Thyroid gland (tissue), 4 donors: ENCODE measurements at regions not wholly inside any gene's neighbourhood (a gene's known extent, or its start where the extent isn't known, plus 50 kb on each side); places are given as distances from the start of the nearest gene placed in this dataset.

Source experiments
- DNase-seq, 2 donors: peaks; one replicate each; pipeline ENCODE4 v3.0.0-alpha.2; 2019
- H3K27ac ChIP-seq, 3 donors: fragments of 200-600 bp; sonication (generic); 1 replicate in 2 of 3; 2 replicates in 1 of 3; pipeline ENCODE4 v1.5.1; 2016 to 2019; ENCODE audit warnings: mild to moderate bottlenecking in 1 of 3, moderate library complexity in 1 of 3
- H3K27me3 ChIP-seq: fragments of 200-600 bp; sonication (generic); one replicate; pipeline ENCODE4 v1.5.1; 2019
- H3K36me3 ChIP-seq, 2 donors: fragments of 200-600 bp; sonication (generic); one replicate each; pipeline ENCODE4 v1.5.1; 2016 to 2019
- H3K4me1 ChIP-seq, 2 donors: fragments of 200-600 bp; sonication (generic); one replicate each; pipeline ENCODE4 v1.5.1; 2017 to 2019
- H3K4me3 ChIP-seq, 3 donors: fragments of 200-600 bp; sonication (generic); replicated peaks in 1 of 3; 1 replicate in 2 of 3; 2 replicates in 1 of 3; pipeline ENCODE4 v1.5.1; 2016; ENCODE audit warnings: mild to moderate bottlenecking in 1 of 3
- H3K9me3 ChIP-seq: fragments of 200-600 bp; sonication (generic); one replicate; pipeline ENCODE4 v1.5.1; 2017
- POLR2A ChIP-seq, 2 donors: fragments of 450-650 bp; IDR thresholded peaks; one replicate each; pipeline ENCODE4 v1.6.1; 2017; ENCODE audit warnings: antibody characterized with exemption in 2 of 2, mild to moderate bottlenecking in 2 of 2, moderate library complexity in 1 of 2
- WGBS, 2 donors: methylation state at CpG; one replicate each; pipeline ENCODE4 v1.1.5; 2017; 5-methylcytosine and 5-hydroxymethylcytosine counted together
- intact Hi-C: fragments of 100-400 bp; cut with DNase I; formaldehyde crosslinking; loops from one replicate; pipeline ENCODE4 v1.15.1; 2023
- TF ChIP-seq, protein P1 (sequence below), 6 experiments: fragments of 200-600 bp in 3 of 6; fragments of 450-650 bp in 3 of 6; sonication (generic) in 3 of 6; IDR thresholded peaks; one replicate each; pipeline ENCODE4 v1.5.1; 2016 to 2019; ENCODE audit warnings: antibody characterized with exemption in 6 of 6, mild to moderate bottlenecking in 2 of 6, inconsistent platforms in 1 of 6, moderate library complexity in 1 of 6

DNA sequence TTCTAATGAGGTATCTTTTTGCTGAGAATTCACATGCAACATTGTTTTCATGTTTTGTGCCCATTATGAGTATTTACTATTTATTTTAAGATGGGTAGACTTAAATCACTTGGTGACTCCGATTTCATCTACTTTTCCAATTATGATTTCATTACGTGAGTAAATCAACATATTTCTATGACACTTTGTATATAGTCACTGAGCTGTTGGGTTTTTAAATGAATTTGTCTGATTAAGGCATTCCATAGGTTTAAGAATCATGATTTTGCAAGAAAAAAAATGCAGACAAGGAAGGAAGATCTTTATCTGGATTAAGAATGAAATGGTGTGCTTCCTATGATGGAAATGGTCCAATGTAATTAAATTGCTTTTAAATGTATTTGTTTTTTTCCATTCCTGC is 661.9 kb downstream of the ANXA1 start:
- intact Hi-C loops, result no loop called here
- Histone ChIP-seq H3K27ac (no peak overlapping the region), H3K4me1 (no peaks in the 10 kb centered on the region), H3K9me3 (no peaks in the 10 kb centered on the region), H3K36me3 (no peaks in the 10 kb centered on the region), H3K27me3 (no peaks in the 10 kb centered on the region), H3K4me3 (no peak overlapping the region)
- 86 to 88% methylated on average over 2 of the region's 2 CpGs for WGBS, 2 donors
- TF ChIP-seq POLR2A (IDR thresholded peaks at IDR 0.05), result no peak
- TF ChIP-seq, protein P1, sequence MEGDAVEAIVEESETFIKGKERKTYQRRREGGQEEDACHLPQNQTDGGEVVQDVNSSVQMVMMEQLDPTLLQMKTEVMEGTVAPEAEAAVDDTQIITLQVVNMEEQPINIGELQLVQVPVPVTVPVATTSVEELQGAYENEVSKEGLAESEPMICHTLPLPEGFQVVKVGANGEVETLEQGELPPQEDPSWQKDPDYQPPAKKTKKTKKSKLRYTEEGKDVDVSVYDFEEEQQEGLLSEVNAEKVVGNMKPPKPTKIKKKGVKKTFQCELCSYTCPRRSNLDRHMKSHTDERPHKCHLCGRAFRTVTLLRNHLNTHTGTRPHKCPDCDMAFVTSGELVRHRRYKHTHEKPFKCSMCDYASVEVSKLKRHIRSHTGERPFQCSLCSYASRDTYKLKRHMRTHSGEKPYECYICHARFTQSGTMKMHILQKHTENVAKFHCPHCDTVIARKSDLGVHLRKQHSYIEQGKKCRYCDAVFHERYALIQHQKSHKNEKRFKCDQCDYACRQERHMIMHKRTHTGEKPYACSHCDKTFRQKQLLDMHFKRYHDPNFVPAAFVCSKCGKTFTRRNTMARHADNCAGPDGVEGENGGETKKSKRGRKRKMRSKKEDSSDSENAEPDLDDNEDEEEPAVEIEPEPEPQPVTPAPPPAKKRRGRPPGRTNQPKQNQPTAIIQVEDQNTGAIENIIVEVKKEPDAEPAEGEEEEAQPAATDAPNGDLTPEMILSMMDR (IDR thresholded peaks at IDR 0.05), result no peak
- no peak for DNase-seq

DNA sequence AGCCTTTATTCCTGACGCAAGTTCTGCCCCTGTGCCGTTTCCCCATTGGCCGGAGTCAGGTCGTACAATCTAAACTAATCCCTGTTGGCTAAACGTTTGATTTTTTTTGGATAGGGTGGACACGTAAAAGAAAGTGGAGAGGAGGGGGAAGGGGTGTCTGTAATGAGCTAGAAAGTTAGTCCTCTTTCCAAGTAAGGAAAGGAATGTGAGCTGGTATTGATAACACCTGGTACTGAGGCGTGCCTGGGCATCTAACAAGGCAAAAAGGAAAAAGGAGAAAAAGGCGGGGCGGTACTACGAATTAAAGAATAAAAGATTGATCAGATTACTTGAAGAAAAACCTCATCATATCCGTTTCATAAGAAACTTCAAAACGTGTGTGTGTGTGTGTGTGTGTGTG is 665.2 kb downstream of the ANXA1 start:
- DNase-seq, result no peak
- no peak for TF ChIP-seq POLR2A (IDR thresholded peaks at IDR 0.05)
- intact Hi-C loops, result no loop called here
- Histone ChIP-seq H3K4me1 (no peaks in the 10 kb centered on the region), H3K36me3 (no peaks in the 10 kb centered on the region), H3K4me3 (no peak overlapping the region), H3K27ac (no peak overlapping the region), H3K27me3 (no peaks in the 10 kb centered on the region), H3K9me3 (no peaks in the 10 kb centered on the region)
- WGBS, 2 donors, result 74 to 75% methylated on average over 12 of the region's 12 CpGs

DNA sequence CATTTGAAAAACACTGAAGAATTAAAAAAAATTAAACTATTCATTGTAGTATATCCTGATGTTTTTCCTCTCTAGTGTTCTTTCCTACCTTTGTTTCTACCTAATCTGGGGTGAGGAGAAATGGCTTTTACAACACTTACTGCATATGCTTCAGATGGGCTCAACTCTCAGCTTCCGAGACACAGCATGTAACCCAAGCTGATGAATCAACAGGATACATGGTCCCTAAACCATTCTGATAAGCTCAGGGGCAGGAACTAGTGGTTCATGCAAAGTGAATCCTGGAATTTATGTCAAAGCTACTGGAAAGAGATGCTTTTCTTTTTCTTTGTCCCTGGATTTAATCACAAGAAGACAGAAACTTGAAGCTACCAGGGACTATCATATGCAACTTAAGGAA is 672.5 kb upstream of the RORB start:
- H3K4me1 ChIP-seq, result no peaks in the 10 kb centered on the region
- no peaks in the 10 kb centered on the region for H3K9me3 ChIP-seq
- 69 to 79% methylated on average over 1 of the region's 1 CpG for WGBS, 2 donors
- H3K27me3 ChIP-seq, result no peaks in the 10 kb centered on the region
- DNase-seq, result no peak
- H3K4me3 ChIP-seq, result no peak overlapping the region
- H3K27ac ChIP-seq, result no peak overlapping the region
- TF ChIP-seq POLR2A (IDR thresholded peaks at IDR 0.05), result no peak
- TF ChIP-seq, protein P1 (IDR thresholded peaks at IDR 0.05), result no peak
- intact Hi-C loops, result no loop called here
- H3K36me3 ChIP-seq, result no peaks in the 10 kb centered on the region

DNA sequence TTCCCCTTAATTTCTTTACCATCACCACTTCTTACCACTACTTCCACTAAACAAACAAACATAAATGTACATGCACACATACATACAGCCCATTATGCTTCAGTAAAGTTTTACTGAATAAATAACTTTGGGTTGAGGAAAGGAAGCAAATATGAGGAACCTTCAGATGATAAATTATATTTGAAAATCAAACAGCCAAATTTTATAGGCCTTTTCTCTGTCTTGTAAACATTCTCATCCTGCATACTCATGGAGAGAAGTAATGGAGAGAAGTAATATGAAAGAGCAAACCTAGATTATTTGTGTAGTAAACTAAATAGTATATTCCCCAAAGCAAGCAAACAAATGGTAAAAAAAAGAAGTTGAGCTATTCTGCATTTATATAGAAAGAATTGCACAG is 658.3 kb upstream of the RORB start:
- Histone ChIP-seq H3K4me3 (no peak overlapping the region), H3K27me3 (no peaks in the 10 kb centered on the region), H3K36me3 (no peaks in the 10 kb centered on the region), H3K27ac (no peak overlapping the region), H3K9me3 (no peaks in the 10 kb centered on the region), H3K4me1 (no peaks in the 10 kb centered on the region)
- TF ChIP-seq, protein P1 (IDR thresholded peaks at IDR 0.05), result no peak
- no peak for TF ChIP-seq POLR2A (IDR thresholded peaks at IDR 0.05)
- DNase-seq, result no peak
- intact Hi-C loops, result no loop called here

DNA sequence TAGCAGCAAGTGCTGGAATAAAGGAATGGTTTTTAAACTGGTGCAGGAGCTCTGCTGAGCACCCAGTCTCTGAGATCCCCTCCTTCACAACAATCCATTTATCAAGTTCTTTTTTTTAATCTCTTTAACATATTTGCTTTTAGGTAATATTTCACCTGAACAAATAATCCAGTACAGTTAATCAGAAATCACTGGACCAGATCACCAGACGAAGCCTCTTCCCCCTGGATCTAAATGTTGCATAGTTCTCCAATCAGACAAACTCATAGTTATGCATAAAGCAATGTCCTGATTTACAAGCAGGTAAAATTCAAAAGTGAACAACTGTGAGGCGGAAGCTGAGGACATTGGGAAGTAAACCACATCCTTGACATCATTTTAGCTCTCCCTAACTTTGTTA is 657.7 kb upstream of the RORB start:
- intact Hi-C loops, result no loop called here
- Histone ChIP-seq H3K27me3 (no peaks in the 10 kb centered on the region), H3K4me3 (no peak overlapping the region), H3K4me1 (no peaks in the 10 kb centered on the region), H3K9me3 (no peaks in the 10 kb centered on the region), H3K27ac (no peak overlapping the region), H3K36me3 (no peaks in the 10 kb centered on the region)
- 77 to 87% methylated on average over 2 of the region's 2 CpGs for WGBS, 2 donors
- TF ChIP-seq, protein P1 (IDR thresholded peaks at IDR 0.05), result no peak
- TF ChIP-seq POLR2A (IDR thresholded peaks at IDR 0.05), result no peak
- DNase-seq, result no peak

DNA sequence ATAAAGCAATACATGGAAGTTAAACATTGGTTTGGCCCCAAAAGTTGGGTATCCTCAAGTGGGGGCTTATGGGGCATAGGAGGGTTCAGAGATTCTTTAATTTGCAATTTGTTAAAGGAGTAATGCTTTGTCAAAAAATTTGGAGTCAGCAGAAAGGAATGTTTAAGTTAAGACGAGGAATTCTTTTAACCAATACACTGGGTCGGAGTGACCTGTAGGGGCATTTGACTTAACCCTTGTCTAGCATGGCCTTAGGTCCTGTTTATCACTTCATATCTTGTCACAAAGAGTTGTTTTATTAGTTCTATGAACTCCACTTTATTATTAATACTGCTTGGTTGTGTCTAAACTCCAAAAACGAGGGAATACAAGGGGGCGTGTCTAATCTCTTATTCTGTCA is 656.1 kb upstream of the RORB start:
- Histone ChIP-seq H3K4me1 (no peaks in the 10 kb centered on the region), H3K27ac (no peak overlapping the region), H3K27me3 (no peaks in the 10 kb centered on the region), H3K36me3 (no peaks in the 10 kb centered on the region), H3K9me3 (no peaks in the 10 kb centered on the region), H3K4me3 (no peak overlapping the region)
- DNase-seq, result no peak
- intact Hi-C loops, result no loop called here
- whole genome bisulfite sequencing, 2 donors, result 81 to 82% methylated on average over 4 of the region's 4 CpGs
- no peak for TF ChIP-seq POLR2A (IDR thresholded peaks at IDR 0.05)
- TF ChIP-seq, protein P1 (IDR thresholded peaks at IDR 0.05), result no peak
